Bronchial epithelial cell (primary cell): ENCODE measurements at regions not wholly inside any gene's neighbourhood (a gene's known extent, or its start where the extent isn't known, plus 50 kb on each side); places are given as distances from the start of the nearest gene placed in this dataset.

ENCODE experiments used
- DNase-seq: peaks from one replicate; pipeline ENCODE4 v3.0.0-alpha.2; 2010; ENCODE audit warnings: low read depth
- FAIRE-seq: peaks from 2 replicates; lab custom pipeline; 2011; peaks lifted over from hg19 to GRCh38; lab: Jason Lieb, UNC
- H3K27me3 ChIP-seq: 2 replicates; pipeline ENCODE4 v1.5.1; 2011; ENCODE audit warnings: low read length; ENCODE audit not compliant: control insufficient read depth, insufficient read depth
- H3K36me3 ChIP-seq: 2 replicates; pipeline ENCODE4 v1.5.1; 2011; ENCODE audit warnings: low read length; ENCODE audit not compliant: control insufficient read depth, insufficient read depth
- H3K4me3 ChIP-seq: 2 replicates; pipeline ENCODE4 v1.5.1; 2011; ENCODE audit warnings: mild to moderate bottlenecking, low read depth, low read length, control low read depth
- CTCF ChIP-seq: IDR thresholded peaks from 2 replicates; pipeline ENCODE4 v1.5.1; 2011; ENCODE audit warnings: mild to moderate bottlenecking, moderate library complexity, low read length, control low read depth, inconsistent platforms; ENCODE audit not compliant: insufficient read depth, severe bottlenecking

GRCh38 chr2:66994654-66995053, 402.5 kb upstream of the ETAA1 start:
- Histone ChIP-seq H3K36me3 (no peaks in the 10 kb centered on the region), H3K27me3 (no peaks in the 10 kb centered on the region), H3K4me3 (no peak overlapping the region)
- no peak for FAIRE-seq
- TF ChIP-seq CTCF = no peak
- no peak for DNase-seq

GRCh38 chr2:66995636-66996035, 401.5 kb upstream of the ETAA1 start:
- FAIRE-seq = no peak

GRCh38 chr2:67002618-67003371, 394.3 kb upstream of the ETAA1 start:
- DNase-seq (peak; percentile 50), FAIRE-seq (no peak)
- no peak for TF ChIP-seq CTCF
- Histone ChIP-seq H3K4me3 (no peak overlapping the region), H3K36me3 (no peaks in the 10 kb centered on the region), H3K27me3 (peaks cover 1% of the 10 kb centered on the region)

More at GRCh38 chr2:66995636-66996035, 401.5 kb upstream of the ETAA1 start:
- Histone ChIP-seq H3K4me3 (no peak overlapping the region), H3K36me3 (no peaks in the 10 kb centered on the region), H3K27me3 (no peaks in the 10 kb centered on the region)
- no peak for DNase-seq
- TF ChIP-seq CTCF = no peak

- H3K36me3 ChIP-seq = no peaks in the 10 kb centered on the region
- no peak overlapping the region for H3K4me3 ChIP-seq
- no peak for TF ChIP-seq CTCF
- FAIRE-seq (no peak), DNase-seq (no peak)
- H3K27me3 ChIP-seq = peaks cover 1% of the 10 kb centered on the region
Measured at GRCh38 chr2:67006373-67006960, 390.7 kb upstream of the ETAA1 start.

- no peak overlapping the region for H3K4me3 ChIP-seq
- no peak for TF ChIP-seq CTCF
- H3K27me3 ChIP-seq = peaks cover 1% of the 10 kb centered on the region
- no peaks in the 10 kb centered on the region for H3K36me3 ChIP-seq
- DNase-seq = no peak
- FAIRE-seq = no peak
Measured at GRCh38 chr2:67008155-67008554, 389.0 kb upstream of the ETAA1 start.

- TF ChIP-seq CTCF = no peak
- H3K27me3 ChIP-seq = no peaks in the 10 kb centered on the region
- no peak for DNase-seq
- H3K36me3 ChIP-seq = no peaks in the 10 kb centered on the region
- no peak overlapping the region for H3K4me3 ChIP-seq
- no peak for FAIRE-seq
Measured at GRCh38 chr2:67012165-67012564, 385.0 kb upstream of the ETAA1 start.
